ENCODE measurements at regions not wholly inside any gene's neighbourhood (a gene's known extent, or its start where the extent isn't known, plus 50 kb on each side); places are given as distances from the start of the nearest gene placed in this dataset.

- DNase-seq: no peak
These were observed 317.1 kb upstream of the CLINT1 start for GRCh38 chr5:158175934-158176481.

- peak; percentile 36 for DNase-seq
These were observed 316.2 kb upstream of the CLINT1 start for GRCh38 chr5:158174918-158175851.

GRCh38 chr5:158174026-158174425, 315.1 kb upstream of the CLINT1 start:
- no peak for DNase-seq

GRCh38 chr5:158172005-158172404, 313.1 kb upstream of the CLINT1 start:
- no peak for DNase-seq

GRCh38 chr5:158170534-158170933, 311.6 kb upstream of the CLINT1 start:
- no peak for DNase-seq

- DNase-seq: no peak
These were observed 311.1 kb upstream of the CLINT1 start for GRCh38 chr5:158170060-158170459.

- no peak for DNase-seq
These were observed 307.5 kb upstream of the CLINT1 start for GRCh38 chr5:158166424-158166823.

GRCh38 chr5:158165647-158166046, 306.7 kb upstream of the CLINT1 start:
- no peak for DNase-seq

GRCh38 chr5:158164296-158165047, 305.5 kb upstream of the CLINT1 start:
- DNase-seq: no peak

GRCh38 chr5:158163451-158164295, 304.7 kb upstream of the CLINT1 start:
- no peak for DNase-seq

- DNase-seq: no peak
These were observed 303.6 kb upstream of the CLINT1 start for GRCh38 chr5:158162479-158163034.

GRCh38 chr5:158162026-158162425, 303.1 kb upstream of the CLINT1 start:
- DNase-seq: no peak

- DNase-seq: no peak
These were observed 300.7 kb upstream of the CLINT1 start for GRCh38 chr5:158159621-158160020.

- DNase-seq: no peak
These were observed 297.0 kb upstream of the CLINT1 start for GRCh38 chr5:158155811-158156505.

GRCh38 chr5:158155067-158155466, 296.1 kb upstream of the CLINT1 start:
- DNase-seq: no peak

GRCh38 chr5:158154226-158155005, 295.5 kb upstream of the CLINT1 start:
- DNase-seq: no peak

GRCh38 chr5:158153508-158153907, 294.6 kb upstream of the CLINT1 start:
- no peak for DNase-seq

- no peak for DNase-seq
These were observed 293.2 kb upstream of the CLINT1 start for GRCh38 chr5:158152136-158152535.

GRCh38 chr5:158147227-158147626, 288.3 kb upstream of the CLINT1 start:
- no peak for DNase-seq

- no peak for DNase-seq
These were observed 286.9 kb upstream of the CLINT1 start for GRCh38 chr5:158145827-158146226.

GRCh38 chr5:158143081-158143480, 284.1 kb upstream of the CLINT1 start:
- DNase-seq: no peak
